Stimulated activated CD8-positive, alpha-beta memory T cell treated with anti-CD3 and anti-CD28 coated beads, Interleukin-7, amount 100 ng/mL, for 24 hours (primary cell): ENCODE measurements at regions not wholly inside any gene's neighbourhood (a gene's known extent, or its start where the extent isn't known, plus 50 kb on each side); places are given as distances from the start of the nearest gene placed in this dataset.
"Not testable (repeated sequence)": the region's sequence is repeated elsewhere in the genome, so short reads cannot be mapped to it uniquely, and the experiment has no call there.

Source experiments
- DNase-seq: peaks from one replicate; pipeline ENCODE4 v3.0.0-alpha.2; 2020; ENCODE audit warnings: low read depth

DNA sequence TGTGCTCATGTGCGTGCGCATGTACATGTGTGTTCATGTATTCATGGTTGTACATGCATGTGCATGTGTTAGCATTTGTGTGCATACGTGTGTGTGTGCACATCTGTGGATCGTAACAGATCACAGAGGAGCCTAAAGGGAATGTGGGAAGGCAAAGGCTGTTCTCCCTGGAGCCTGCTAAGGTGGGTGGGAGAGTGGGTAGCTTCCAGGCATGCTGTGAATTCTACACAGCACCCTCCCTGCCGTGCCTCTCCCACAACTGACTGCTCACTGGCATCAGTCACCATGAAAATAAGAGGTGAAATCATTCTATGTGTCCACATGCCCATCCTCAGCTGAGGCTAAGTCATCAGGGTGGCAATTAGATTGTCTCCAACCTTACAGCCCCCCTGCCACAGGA is 600.9 kb downstream of the MID1IP1 start:
- DNase-seq = no peak

DNA sequence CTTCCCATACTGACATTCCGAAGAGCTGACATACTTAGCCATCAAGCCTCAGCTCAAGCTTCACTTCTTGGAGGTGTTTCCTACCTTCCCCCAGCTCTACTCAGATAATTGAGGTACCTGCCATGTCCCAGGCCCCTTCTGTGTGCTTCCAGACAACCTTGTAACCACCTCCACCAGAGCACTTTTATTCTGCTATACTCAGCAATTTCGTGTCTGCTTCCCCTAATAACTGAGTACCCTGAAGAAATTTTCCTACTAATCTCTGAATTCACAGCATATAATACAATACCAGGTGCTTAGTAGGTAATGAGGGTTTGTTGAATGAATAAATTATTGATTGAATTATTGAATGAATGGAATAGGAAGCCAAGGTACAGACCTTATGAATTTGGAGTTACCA is 605.5 kb downstream of the MID1IP1 start:
- DNase-seq = no peak

DNA sequence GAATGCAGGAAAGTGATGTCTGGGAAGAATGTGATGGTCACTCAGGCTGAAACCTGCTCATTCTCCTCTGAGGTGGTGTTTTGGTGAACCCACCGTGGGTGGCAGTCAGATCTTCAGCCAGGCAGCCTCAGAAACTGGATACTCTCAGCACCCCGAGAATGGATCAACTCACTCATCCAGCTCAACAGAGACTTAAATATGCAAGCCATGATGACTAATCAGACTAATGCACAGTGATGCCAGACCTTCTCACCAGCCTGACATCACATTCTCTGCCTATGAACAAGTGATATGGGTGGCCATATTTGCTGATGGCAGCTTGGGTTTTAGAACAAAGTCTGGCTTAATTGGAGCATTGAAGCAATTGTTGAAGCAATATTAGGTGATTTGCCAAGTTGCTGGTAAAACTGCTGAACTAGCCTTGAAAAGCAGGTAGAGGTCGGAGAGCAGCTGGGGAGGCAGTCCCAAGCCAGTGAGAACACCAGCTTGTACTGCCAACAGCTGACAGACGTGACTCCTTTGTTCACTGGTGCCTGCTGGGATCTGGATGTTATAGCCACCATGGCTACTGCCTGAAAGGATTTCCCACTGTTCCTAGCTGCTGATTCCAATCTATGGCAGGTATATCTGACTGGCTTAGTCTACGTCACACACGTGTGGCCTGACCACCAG is 608.1 kb downstream of the MID1IP1 start:
- DNase-seq = no peak

DNA sequence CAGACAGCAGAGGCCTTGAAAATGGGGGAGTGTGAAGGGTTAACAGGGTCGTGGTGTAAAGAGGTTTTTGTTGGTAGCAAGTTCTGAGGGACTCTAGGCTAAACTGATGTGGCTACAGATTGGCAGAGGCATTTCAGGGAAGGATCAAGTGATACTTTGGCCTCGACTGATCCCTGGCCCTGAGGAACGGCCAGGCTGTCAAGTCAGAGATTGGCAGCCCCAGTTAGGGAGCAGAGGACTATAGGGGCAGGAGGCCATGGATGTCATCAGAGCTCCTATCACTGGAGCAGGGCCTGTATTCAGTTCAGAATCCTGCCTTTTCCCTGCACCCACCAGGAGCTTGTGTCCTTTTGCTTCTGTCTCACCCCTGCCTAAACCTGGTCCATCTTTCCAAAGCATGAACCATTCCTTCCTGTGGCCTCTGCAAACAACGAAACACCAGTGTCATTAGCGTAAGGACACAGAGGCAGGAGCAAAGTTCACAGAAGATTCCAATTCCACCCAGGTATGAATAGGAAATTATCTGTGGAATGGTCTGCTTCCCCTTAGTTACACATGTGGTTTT is 613.1 kb downstream of the MID1IP1 start:
- no peak for DNase-seq

DNA sequence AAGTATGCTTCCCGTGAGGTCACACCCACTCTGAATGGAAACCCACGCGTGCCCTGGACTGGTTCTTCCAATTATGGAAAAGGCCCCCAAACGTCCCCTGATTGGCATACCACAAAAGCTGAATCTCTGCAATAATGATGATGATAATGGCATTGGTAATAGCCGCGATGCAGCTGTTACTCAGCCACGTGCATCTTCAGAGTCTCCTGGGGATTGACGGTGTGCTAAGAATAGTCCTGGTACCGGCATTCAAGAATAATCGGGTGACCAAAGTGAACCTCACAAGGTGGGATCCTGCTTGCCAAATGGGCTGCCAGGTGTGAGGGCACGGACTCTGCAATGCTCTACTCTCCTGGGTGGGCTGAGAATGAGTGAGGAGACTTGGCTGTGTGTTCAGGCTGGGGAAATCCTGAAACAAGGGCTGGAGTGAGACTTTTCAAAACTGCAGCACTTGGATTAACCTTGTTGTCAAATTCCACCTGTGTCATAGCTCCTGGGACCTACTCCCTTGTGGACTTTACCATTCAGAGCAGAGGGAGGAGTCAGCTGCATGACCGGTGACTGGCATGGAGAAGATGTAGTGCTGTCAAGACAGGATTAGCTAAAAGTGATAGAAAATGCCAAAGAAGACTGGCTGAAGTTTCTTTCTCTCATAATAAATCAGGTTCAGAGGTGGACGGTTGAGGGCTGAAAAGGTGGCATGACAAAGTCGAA is 615.4 kb downstream of the MID1IP1 start:
- no peak for DNase-seq

DNA sequence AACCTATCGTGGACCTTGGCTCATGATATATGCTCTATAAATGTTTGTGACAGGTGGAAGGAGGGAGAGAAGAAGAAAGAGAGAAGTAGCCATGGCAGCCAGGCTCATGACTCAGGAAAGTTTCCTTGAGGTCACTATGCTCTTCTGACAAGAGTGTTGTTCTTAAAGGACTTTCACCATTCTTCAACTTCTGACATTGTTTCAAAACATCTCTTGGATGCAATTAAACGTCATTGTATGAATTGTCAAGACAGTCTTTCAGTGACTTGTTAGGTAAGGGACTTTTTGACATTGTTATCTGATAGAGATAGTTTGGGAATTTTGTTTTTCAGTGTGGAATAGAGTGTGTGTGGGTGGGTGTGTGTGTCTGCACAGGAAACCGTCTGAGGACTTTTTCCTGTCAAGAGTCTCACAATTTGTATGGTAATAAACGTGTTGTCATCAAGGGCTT is 617.0 kb downstream of the MID1IP1 start:
- no peak for DNase-seq

DNA sequence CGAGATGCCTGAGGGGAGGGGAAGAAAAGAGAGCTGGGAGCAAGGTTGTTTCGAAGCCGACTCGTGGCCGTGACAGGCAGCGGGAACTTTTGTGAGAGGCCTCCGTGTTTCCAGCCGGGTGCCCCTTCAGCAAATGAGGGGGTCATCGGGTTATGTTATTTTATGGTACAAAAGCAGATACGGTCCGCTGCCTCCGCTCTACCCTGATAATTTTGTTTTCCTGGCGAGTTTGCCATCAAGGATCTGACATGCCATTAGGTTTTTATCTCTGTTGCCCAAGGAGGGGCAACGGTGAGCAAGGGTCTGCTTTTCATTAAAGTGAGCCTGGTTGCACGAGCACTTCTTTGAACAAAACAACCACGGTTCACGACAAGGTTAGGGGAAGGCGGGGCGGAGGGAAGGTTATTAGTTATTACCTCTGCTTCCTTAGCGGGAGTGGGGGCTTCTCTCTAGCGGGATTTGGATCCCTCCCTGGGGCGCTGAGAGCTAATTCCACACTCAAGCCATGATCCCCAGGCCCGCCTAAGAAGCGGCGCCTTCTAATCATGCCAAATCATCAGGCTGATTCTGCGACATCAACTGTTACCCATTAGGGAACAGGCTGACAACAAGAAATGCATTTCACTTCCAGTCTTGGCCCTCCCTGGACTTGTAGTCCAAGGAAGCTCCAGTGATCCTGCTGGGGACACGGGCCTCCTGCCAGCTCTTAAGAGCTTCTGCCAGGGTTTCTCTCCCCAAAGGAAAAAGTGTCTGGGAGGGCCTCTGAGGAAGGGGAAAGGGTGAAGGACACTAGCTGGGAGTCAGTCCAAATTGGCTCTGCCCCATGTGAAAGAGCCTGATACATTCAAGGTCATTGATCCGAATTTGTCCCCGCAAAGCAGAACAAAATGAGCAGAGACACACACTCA is 617.7 kb downstream of the MID1IP1 start:
- DNase-seq = no peak

DNA sequence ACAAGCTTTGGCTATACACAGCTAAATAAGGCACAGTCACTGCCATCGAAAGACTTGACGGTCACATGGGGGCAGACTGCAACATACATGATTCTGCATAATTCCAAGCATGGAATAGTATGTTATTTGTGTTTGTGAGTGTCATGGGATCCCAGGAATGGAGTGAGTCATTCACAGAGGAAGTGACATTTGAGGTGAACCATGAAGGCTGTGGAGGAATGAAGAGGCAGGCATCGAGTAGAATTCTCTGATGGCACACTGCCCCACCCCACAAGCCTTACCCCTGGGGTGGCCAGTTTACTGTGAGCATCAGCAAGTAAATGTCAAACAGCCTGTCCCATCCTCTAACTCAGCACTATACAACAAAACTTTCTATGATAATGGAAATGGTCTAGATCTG is 619.7 kb downstream of the MID1IP1 start:
- DNase-seq = no peak

DNA sequence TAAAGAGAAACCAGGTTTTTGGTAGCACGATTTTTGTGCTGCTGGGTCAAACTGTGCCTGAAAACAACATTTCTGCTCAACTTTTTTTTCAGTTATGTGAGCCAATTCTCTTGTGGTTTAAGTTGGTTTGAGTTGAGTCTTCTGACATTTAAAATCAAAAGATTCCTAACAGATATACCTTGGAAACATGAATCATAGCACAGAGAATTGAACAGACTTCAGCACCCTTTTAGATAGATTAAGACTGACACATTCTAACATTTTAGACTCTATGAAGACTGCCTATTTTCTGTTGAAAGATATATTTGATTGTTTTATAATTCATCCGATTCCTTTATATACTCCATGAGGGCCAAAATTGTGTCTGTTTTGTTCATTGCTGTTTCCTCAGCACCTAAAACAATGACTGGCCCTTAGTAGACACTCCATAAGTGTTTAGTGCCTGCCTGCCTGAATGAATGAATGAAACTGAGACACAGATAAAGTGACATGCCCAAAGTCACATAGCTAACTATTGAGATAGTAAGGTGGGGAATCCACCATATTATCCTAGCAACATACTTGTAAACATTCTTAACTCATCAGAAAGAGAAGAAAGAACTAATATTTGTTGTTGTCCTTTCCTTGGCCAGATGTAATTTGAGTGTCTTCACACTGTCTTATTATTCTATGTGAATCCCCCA is 624.0 kb downstream of the MID1IP1 start:
- no peak for DNase-seq

DNA sequence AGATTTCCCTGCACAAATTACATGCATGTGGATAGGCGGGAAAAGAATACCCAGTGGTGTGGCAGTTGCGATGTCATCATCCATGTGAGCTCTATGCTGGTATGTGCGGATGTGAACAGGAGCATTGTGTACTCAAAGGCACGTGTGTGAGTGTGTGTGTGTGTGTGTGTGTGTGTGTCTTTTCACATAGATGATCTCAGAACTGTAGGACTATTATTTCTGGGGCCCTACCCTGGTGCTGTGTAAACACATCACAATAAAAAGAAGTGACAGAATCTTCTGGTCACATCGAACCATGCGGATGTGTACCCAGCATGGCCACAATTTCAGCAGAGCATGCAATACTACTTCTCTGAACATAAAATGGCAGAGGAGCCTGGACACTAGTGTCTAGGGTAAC is 624.8 kb downstream of the MID1IP1 start:
- no peak for DNase-seq

DNA sequence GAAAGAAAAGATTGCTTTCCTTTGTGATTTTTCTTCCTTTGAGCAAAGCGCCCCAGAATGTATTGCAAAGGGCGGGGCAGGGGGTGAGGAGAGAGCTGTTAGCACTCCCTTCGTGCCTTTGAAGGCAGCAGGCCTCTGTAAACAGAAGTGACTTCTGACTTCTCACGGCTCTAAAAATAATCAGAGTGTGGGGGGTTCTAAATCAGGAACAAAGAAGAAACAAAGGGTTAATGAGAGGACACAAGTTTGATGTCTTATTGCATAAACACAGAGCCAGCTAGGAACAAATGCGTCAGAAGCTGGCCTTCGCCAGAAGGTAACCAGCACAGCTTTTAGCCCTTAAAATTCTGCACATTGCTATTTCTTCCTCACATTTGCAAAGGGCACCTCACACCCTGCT is 626.2 kb downstream of the MID1IP1 start:
- DNase-seq = no peak

DNA sequence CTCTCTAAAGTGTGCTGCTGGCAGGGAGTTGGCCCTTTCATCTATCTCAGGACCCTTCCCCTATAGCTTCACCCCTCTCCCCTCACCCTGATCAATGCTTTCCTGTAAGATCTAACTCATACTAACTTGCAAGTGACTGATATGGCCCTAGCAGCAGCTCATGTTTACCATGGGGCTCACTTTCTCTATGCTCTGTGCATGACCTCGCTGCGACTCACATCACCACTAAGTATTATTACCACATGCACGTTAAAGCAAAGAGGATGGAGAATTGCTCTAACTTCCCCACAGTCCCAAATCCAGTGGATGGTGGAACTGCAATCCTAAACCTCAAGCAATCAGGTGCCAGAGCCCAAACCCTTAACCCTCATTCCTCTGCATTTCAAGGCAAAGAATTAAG is 626.6 kb downstream of the MID1IP1 start:
- DNase-seq = no peak

DNA sequence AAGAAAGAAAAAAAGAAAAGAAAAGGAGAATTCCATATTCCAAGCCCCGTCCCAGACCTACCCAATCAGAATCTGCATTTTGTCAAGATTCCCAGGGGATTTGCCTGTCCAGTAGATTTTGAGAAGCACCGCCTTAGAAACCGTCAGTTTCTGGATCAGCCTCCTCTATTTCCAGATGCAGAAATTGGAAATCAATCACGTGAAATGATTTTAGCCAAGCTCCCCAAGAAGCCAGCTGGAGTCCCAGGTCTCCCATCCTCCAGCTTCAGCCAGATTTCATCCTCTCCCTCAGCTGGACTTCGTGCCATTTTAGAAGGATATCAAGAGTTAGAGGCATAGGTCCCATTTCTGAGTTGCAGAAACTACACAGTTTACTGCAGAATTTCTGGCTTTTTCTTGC is 629.3 kb downstream of the MID1IP1 start:
- DNase-seq = no peak

DNA sequence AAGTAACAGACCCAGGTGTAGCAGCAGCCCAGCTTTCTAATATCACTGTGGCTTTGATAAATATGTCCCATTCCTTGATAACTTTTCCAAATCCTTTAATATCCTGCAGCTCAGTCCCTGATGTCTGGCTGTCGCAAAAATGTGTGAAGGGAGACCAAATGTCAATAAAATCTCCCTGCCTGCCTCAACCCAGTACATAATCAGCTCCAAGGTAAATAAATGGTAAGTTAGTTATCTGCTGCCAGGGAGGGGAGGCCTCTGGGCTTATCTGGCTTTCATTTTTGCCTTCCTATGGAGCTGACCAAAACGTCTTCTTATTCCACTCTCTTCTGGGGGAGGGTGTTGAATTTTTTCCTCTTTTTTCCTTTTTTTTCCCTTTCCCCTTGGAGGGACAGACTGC is 630.6 kb downstream of the MID1IP1 start:
- DNase-seq = no peak

DNA sequence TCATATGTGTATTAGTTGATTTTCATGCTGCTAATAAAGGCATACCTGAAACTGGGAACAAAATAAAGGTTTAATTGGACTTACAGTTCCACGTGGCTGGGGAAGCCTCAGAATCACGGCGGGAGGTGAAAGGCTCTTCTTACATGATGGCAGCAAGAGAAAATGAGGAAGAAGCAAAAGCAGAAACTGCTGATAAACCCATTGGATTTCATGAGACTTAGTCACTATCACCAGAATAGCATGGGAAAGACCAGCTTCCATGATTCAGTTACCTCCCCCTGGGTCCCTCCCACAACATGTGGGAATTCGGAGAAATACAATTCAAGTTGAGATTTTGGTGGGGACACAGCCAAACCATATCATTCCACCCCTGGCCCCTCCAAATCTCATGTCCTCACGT is 633.4 kb downstream of the MID1IP1 start:
- DNase-seq = not testable (repeated sequence)

DNA sequence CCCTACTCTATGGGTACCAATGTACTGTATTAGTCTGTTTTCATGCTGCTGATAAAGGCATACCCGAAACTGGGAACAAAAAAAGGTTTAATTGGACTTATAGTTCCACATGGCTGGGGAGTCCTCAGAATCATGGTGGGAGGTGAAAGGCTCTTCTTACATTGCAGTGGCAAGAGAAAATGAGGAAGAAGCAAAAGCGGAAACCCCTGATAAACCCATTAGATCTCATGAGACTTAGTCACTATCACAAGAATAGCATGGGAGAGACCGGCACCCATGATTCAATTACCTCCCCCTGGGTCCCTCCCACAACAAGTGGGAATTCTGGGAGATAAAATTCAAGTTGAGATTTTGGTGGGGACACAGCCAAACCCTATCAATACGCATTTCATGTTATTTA is 635.3 kb downstream of the MID1IP1 start:
- not testable (repeated sequence) for DNase-seq

DNA sequence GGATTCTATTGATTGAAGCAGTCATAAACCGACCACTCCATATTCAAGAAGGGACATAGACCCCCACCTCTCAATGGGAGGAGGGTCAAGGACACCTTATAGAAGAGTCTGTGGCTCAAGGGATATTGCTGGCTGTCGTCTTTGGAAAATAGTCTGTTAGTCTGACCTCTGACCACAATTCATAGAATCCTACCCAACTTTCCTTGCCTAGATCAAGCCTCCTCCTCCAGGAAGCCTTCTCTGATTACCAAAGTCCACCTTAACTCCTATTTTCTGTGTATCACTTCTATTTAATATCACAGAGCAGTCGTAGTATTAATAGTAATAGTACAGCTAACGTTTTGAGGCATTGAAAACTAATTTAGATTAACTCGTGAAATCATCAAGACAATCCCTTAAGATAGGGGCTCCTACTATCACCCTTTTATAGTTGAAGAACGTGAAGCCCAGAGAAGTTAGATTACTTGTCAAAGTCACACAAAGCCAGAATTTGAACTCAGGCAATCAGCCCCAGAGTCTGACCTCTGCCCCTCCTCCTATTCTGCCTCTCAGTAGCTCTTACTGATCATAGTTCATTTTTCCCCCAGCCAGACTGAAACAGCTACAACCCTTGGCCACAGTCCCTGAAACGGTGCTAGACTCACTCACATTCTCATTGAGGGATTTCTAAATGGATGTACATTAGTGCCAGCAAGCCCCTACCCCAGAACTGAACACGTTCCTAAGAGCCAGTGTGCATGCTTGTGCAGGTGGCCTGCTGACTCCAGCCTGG is 636.6 kb downstream of the MID1IP1 start:
- DNase-seq = no peak

DNA sequence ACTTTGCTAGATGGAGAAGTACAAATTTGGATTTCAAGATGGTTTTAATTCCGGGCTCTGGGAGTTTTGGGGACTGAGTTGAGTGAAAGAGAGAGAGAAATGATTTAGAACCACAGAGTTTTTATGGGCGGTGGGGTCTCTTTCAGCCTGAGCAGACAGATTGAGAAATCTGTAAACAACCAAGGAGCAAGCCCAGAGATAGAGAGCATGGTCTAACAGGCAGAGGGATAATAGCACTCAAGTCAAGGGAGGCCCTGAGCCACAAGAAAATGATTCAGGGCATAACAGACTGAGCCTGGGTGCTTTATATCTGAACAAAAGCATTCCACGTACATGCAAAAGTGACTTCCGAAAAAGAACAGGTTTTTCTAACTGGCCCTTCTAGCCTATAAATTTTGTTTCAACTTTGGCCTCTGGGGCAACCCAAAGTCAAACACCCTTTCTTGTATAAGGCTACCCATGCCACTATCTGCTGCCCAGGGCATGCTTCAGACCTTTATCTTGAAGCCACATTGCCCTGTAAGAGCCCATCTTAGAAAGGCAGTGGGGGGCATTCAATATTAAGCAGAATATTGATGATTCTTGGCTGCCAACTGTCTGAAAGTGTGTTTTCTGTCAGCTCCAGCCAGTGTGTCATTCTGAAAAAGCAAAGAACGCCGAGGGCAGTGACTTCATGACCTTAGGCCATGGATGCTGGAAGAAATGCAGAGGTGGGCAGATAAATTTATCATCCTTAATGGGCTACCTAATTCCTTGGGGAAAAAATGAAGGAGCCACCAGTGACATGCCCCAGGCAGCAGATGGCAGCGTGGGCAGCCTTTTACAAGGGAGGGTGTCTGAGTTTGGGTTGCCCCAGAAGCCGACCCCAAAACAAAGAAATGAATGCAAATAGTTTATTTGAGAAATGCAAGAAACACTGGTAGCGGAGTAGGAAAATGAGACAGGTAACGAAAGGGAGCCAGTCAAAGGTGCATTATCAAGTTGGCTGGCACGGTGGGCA is 637.6 kb downstream of the MID1IP1 start:
- no peak for DNase-seq

DNA sequence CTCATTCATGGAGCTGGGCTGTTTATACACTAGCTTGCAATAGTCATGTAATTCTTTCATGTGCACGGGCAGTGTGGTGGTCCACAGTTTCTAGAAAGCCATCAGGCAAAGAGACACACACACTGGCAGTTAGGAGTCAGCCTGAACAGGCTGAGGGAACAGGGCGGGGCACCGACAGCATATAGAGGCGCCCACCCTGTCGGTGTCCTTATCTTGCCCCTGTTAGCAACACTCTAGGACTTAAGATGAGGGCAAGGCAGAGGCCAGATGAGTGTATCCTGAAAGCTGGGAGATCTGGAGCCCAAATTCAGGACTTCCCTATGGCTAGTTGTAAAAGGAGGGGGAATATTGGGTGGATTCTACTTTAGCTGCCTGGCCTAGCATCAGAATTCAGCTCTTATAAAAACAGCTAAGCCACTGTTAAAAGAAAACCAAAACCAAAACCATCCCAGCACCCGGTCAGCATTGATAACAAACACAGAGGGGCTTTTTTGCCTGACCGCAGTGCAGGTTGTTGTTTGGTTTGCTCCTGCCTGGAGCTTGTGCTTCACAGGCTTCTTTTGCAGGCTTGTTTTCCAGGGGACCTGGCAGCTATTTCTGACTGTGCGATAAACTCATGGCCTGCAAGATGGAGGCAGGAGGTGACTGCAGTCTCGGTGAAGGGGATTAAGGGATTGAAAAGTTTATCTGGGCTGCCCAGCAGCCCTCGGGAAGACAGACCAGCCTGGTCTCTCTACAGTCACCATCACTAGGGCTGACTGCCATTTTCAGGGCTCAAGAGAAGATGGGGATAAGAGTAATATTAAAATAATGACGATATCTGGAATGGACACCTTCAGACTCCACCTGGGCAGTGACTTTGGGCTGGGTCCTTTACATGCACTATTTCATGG is 638.9 kb downstream of the MID1IP1 start:
- DNase-seq = no peak
